ENCODE measurements at regions not wholly inside any gene's neighbourhood (a gene's known extent, or its start where the extent isn't known, plus 50 kb on each side); places are given as distances from the start of the nearest gene placed in this dataset.
A peak's percentile ranks its signal among the peaks of the same experiment; 100 is the strongest.
"Not testable (repeated sequence)": the region's sequence is repeated elsewhere in the genome, so short reads cannot be mapped to it uniquely, and the experiment has no call there.

GRCh38 chr12:8390001-8390777 lies 65.6 kb upstream of the CLEC6A start:
- peak; percentile 54 for DNase-seq

GRCh38 chr12:8396225-8397071 lies 59.3 kb upstream of the CLEC6A start:
- DNase-seq: peak; percentile 81

GRCh38 chr12:8397378-8397777 lies 58.4 kb upstream of the CLEC6A start:
- DNase-seq: not testable (repeated sequence)

- DNase-seq: not testable (repeated sequence)
Observed at GRCh38 chr12:8399496-8400034, 56.2 kb upstream of the CLEC6A start.

GRCh38 chr12:8403834-8404233 lies 51.9 kb upstream of the CLEC6A start:
- not testable (repeated sequence) for DNase-seq

GRCh38 chr12:8404341-8404740 lies 51.4 kb upstream of the CLEC6A start:
- not testable (repeated sequence) for DNase-seq

Measured in OCI-M1 (cell line).